ENCODE measurements at regions not wholly inside any gene's neighbourhood (a gene's known extent, or its start where the extent isn't known, plus 50 kb on each side); places are given as distances from the start of the nearest gene placed in this dataset.

DNA sequence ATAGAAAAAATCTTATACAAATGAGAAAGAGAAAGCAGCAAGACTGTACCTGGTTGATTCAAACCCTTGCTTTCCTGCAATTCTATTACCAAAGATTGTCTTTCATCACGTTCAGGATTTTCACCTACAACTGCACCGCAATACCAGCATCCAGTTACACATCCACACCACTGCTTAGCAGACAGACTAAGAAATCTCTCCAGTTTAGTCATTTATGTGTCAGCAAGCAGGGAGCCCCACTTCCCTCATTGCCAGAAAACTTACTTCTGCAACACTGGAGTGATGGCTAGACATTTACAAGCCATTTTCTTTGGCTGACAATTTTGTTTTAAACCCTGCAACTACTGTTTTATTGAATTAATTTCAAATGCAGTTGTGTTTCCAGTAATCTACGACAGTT, 359.6 kb upstream of the MEOX2 start:
- Histone ChIP-seq H3K27ac (ENCODE audit: low read depth in 1 of 2, low read length in 1 of 2) (no peak overlapping the region), H3K4me1 (ENCODE audit: control insufficient read depth in 5 of 5, insufficient read depth in 5 of 5, low read length in 5 of 5) (peaks cover 0 to 35% (median 0%) of the 10 kb centered on the region in 5 donors), H3K4me3 (no peak overlapping the region), H3K9ac (ENCODE audit: insufficient read depth in 1 of 2, low read length in 2 of 2) (no peak overlapping the region), H3K36me3 (ENCODE audit: control insufficient read depth in 4 of 4, insufficient read depth in 4 of 4, low read length in 4 of 4) (no peaks in the 10 kb centered on the region), H3K27me3 (ENCODE audit: control insufficient read depth in 3 of 3, insufficient read depth in 3 of 3, low read length in 2 of 3) (no peaks in the 10 kb centered on the region), H3K9me3 (ENCODE audit: control insufficient read depth in 4 of 4, insufficient read depth in 3 of 4, low read length in 3 of 4) (no peaks in the 10 kb centered on the region)
- TF ChIP-seq, protein P1, sequence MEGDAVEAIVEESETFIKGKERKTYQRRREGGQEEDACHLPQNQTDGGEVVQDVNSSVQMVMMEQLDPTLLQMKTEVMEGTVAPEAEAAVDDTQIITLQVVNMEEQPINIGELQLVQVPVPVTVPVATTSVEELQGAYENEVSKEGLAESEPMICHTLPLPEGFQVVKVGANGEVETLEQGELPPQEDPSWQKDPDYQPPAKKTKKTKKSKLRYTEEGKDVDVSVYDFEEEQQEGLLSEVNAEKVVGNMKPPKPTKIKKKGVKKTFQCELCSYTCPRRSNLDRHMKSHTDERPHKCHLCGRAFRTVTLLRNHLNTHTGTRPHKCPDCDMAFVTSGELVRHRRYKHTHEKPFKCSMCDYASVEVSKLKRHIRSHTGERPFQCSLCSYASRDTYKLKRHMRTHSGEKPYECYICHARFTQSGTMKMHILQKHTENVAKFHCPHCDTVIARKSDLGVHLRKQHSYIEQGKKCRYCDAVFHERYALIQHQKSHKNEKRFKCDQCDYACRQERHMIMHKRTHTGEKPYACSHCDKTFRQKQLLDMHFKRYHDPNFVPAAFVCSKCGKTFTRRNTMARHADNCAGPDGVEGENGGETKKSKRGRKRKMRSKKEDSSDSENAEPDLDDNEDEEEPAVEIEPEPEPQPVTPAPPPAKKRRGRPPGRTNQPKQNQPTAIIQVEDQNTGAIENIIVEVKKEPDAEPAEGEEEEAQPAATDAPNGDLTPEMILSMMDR (IDR thresholded peaks at IDR 0.05; ENCODE audit: control extremely low read depth, extremely low read depth), result no peak
- DNase-seq (peak in 2 of 3 donors; percentile 33 to 35), ATAC-seq (ENCODE audit: insufficient read depth, low FRiP score) (no peak)
- WGBS, 2 donors, result 83 to 87% methylated on average over 3 of the region's 3 CpGs

DNA sequence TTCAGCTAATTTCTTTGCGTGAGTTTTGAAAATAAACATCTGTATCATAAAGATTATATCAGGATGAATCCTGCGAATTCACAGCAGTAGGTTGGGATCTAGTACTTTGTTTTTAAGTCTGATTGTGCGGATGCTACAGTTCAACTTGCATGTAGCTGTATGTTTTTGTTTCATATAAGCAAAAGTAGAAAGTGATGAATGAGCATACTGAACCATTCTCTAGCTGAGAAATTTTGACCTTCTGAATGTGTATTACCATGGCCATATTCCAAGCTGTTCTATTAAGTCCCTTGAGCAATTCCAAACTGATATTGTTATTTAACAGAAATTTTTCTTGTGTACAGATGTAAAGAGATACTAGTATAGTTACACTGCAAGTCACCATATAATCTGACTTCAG, 358.8 kb upstream of the MEOX2 start:
- H3K27ac ChIP-seq (ENCODE audit: low read depth in 1 of 2, low read length in 1 of 2), result no peak overlapping the region
- H3K9me3 ChIP-seq (ENCODE audit: control insufficient read depth in 4 of 4, insufficient read depth in 3 of 4, low read length in 3 of 4), result no peaks in the 10 kb centered on the region
- H3K36me3 ChIP-seq (ENCODE audit: control insufficient read depth in 4 of 4, insufficient read depth in 4 of 4, low read length in 4 of 4), result no peaks in the 10 kb centered on the region
- H3K4me1 ChIP-seq (ENCODE audit: control insufficient read depth in 5 of 5, insufficient read depth in 5 of 5, low read length in 5 of 5), result peaks cover 0 to 37% (median 0%) of the 10 kb centered on the region in 5 donors
- H3K27me3 ChIP-seq (ENCODE audit: control insufficient read depth in 3 of 3, insufficient read depth in 3 of 3, low read length in 2 of 3), result no peaks in the 10 kb centered on the region
- no peak for ATAC-seq (ENCODE audit: insufficient read depth, low FRiP score)
- peak in 2 of 3 donors; percentile 81 to 87 for DNase-seq
- no peak overlapping the region for H3K4me3 ChIP-seq
- no peak overlapping the region for H3K9ac ChIP-seq (ENCODE audit: insufficient read depth in 1 of 2, low read length in 2 of 2)
- WGBS, 2 donors, result 88 to 91% methylated on average over 3 of the region's 3 CpGs
- TF ChIP-seq, protein P1 (IDR thresholded peaks at IDR 0.05; ENCODE audit: control extremely low read depth, extremely low read depth), result no peak

DNA sequence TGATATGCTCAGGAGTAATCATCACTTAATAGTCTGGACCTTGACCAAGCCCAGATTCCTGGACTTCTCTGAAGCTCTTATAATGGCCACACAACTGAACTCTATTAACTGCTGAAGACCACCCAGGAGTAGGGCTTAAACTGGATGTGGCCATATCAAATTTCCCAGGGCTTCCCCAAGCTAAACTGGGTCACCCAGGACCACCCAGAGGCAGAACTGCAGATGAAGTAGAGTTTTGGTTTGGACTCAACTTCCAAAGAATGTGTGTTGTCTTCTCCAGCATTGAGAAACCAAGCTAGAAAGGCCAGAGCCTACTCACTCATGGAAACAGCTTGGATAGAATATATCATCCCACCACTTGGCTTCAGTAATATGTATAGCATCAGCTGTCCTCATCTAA, 358.2 kb upstream of the MEOX2 start:
- H3K9me3 ChIP-seq (ENCODE audit: control insufficient read depth in 4 of 4, insufficient read depth in 3 of 4, low read length in 3 of 4), result no peaks in the 10 kb centered on the region
- no peaks in the 10 kb centered on the region for H3K36me3 ChIP-seq (ENCODE audit: control insufficient read depth in 4 of 4, insufficient read depth in 4 of 4, low read length in 4 of 4)
- ATAC-seq (ENCODE audit: insufficient read depth, low FRiP score) (no peak), DNase-seq (peak; percentile 81 to 95 (median 89))
- no peak overlapping the region for H3K9ac ChIP-seq (ENCODE audit: insufficient read depth in 1 of 2, low read length in 2 of 2)
- peaks cover 0 to 40% (median 0%) of the 10 kb centered on the region in 5 donors for H3K4me1 ChIP-seq (ENCODE audit: control insufficient read depth in 5 of 5, insufficient read depth in 5 of 5, low read length in 5 of 5)
- TF ChIP-seq, protein P1 (IDR thresholded peaks at IDR 0.05; ENCODE audit: control extremely low read depth, extremely low read depth), result no peak
- H3K27me3 ChIP-seq (ENCODE audit: control insufficient read depth in 3 of 3, insufficient read depth in 3 of 3, low read length in 2 of 3), result no peaks in the 10 kb centered on the region
- H3K27ac ChIP-seq (ENCODE audit: low read depth in 1 of 2, low read length in 1 of 2), result no peak overlapping the region
- no peak overlapping the region for H3K4me3 ChIP-seq

DNA sequence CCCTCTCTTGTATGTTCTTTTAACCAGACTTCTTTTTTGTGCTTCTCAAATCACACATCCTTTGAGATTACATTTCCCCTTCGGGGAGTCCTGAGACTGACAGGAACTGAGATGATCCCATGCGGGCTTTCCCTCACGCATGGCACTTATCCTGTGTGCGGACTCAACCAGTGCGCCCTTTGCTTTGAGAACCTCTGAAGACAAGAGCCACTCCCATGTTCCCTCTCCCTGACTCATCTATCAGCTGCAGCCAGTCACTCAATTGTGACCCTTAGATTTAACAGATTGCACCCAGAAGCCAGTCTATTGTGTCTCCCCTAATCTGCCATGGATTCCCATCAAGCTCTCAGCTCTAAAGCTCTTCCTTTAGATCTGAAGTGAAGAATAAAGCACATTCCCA, 353.9 kb upstream of the MEOX2 start:
- H3K4me3 ChIP-seq, result no peak overlapping the region
- H3K27me3 ChIP-seq (ENCODE audit: control insufficient read depth in 3 of 3, insufficient read depth in 3 of 3, low read length in 2 of 3), result no peaks in the 10 kb centered on the region
- no peak overlapping the region for H3K9ac ChIP-seq (ENCODE audit: insufficient read depth in 1 of 2, low read length in 2 of 2)
- no peaks in the 10 kb centered on the region for H3K36me3 ChIP-seq (ENCODE audit: control insufficient read depth in 4 of 4, insufficient read depth in 4 of 4, low read length in 4 of 4)
- no peaks in the 10 kb centered on the region for H3K9me3 ChIP-seq (ENCODE audit: control insufficient read depth in 4 of 4, insufficient read depth in 3 of 4, low read length in 3 of 4)
- ATAC-seq (ENCODE audit: insufficient read depth, low FRiP score), result no peak
- WGBS, 2 donors, result 81 to 86% methylated on average over 5 of the region's 5 CpGs
- TF ChIP-seq, protein P1 (IDR thresholded peaks at IDR 0.05; ENCODE audit: control extremely low read depth, extremely low read depth), result no peak
- H3K4me1 ChIP-seq (ENCODE audit: control insufficient read depth in 5 of 5, insufficient read depth in 5 of 5, low read length in 5 of 5), result peaks cover 0 to 32% (median 0%) of the 10 kb centered on the region in 5 donors
- no peak overlapping the region for H3K27ac ChIP-seq (ENCODE audit: low read depth in 1 of 2, low read length in 1 of 2)
- peak; percentile 30 to 47 (median 46) for DNase-seq
